Dendritic cell treated with granulocyte-macrophage colony-stimulating factor and Interleukin-4, amounts not matched to agents 40 ng/mL and 50 ng/mL, for 4 days (primary cell): ENCODE measurements at regions not wholly inside any gene's neighbourhood (a gene's known extent, or its start where the extent isn't known, plus 50 kb on each side); places are given as distances from the start of the nearest gene placed in this dataset.
"Not testable (repeated sequence)": the region's sequence is repeated elsewhere in the genome, so short reads cannot be mapped to it uniquely, and the experiment has no call there.

Source experiments
- H3K27ac Mint-ChIP-seq: one replicate; pipeline ENCODE4 v1.8.0; 2022; ENCODE audit warnings: mild to moderate bottlenecking, mixed read lengths
- H3K27me3 Mint-ChIP-seq: one replicate; pipeline ENCODE4 v1.8.0; 2022; ENCODE audit warnings: mild to moderate bottlenecking, mixed read lengths
- H3K36me3 Mint-ChIP-seq: one replicate; pipeline ENCODE4 v1.8.0; 2022; ENCODE audit warnings: low read depth, mixed read lengths
- H3K4me1 Mint-ChIP-seq: one replicate; pipeline ENCODE4 v1.8.0; 2022; ENCODE audit warnings: low read depth, mixed read lengths
- H3K4me3 Mint-ChIP-seq: one replicate; pipeline ENCODE4 v1.8.0; 2022; ENCODE audit warnings: mild to moderate bottlenecking, moderate library complexity, mixed read lengths
- H3K9me3 Mint-ChIP-seq: one replicate; pipeline ENCODE4 v1.8.0; 2022; ENCODE audit warnings: mixed read lengths
- intact Hi-C: fragments of 100-400 bp; cut with micrococcal nuclease; formaldehyde crosslinking; loops from one replicate; pipeline ENCODE4 v1.15.0; 2022

DNA sequence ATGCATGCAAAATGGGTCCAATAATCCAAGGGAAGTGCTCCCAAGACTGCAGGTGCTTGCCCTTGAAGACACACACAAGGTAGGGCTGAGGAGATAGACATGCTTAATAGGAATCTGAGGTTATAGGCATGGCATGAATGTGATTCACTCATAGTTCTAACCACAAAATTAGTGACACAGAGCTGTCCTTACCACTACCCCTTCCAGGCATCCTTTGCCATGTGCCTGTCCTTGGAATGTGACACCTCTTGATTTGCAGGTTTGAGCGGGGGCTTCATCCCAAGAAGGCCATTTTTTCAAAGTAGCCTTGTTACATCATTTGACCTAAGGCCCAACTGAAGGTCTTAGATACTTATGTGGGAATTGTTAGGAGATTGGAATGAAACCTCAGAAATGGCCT lies 112.5 kb downstream of the CCNG2 start:
- Mint-ChIP-seq H3K36me3 (no peaks in the 10 kb centered on the region), H3K4me1 (no peaks in the 10 kb centered on the region), H3K4me3 (no peak overlapping the region), H3K27ac (no peak overlapping the region), H3K9me3 (peaks cover under 1% of the 10 kb centered on the region), H3K27me3 (no peaks in the 10 kb centered on the region)
- intact Hi-C loops: no loop called here

DNA sequence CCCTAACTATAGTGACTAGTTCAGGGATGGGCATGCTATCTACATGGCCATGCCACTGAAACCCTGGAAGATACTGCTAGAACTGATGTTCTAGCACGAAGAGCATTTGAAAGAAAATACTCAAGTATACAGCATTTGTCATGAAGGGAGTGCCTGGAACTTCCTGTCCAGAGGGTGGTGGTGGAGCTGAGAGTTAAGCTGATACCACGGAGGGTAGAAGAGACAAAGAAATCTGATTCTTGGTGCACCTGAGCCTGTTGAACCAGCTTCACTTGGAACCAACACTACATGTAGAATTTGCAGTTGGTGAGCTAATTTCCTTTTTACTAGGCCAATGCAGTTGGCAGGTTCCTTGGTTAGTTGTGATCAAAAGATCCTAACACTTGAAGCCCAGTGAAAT lies 116.4 kb downstream of the CCNG2 start:
- Mint-ChIP-seq H3K36me3 (no peaks in the 10 kb centered on the region), H3K27me3 (no peaks in the 10 kb centered on the region), H3K4me3 (no peak overlapping the region), H3K9me3 (peaks cover 9% of the 10 kb centered on the region), H3K4me1 (no peaks in the 10 kb centered on the region), H3K27ac (no peak overlapping the region)
- intact Hi-C loops: no loop called here

DNA sequence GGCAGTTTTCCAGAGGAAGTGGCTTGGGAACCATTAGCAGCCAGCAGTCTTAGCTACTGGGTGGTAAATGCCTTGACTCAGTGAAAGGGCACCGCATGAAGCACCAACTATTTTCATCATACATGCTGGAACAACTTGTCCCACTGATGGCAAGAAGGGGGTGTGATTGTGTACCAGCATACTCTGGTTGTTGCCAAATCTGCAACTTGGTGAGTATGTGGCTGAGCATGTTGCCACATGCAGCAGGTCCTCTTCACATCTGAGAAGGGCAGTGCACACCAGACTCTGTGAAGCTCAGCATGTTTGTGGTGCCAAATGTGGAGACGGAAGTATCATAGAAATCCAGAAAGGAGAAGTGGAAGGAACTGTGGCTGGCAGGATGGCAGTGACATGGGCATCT lies 122.1 kb downstream of the CCNG2 start:
- H3K27ac Mint-ChIP-seq, H3K4me3 Mint-ChIP-seq, intact Hi-C loops, H3K9me3 Mint-ChIP-seq, H3K27me3 Mint-ChIP-seq, H3K4me1 Mint-ChIP-seq, H3K36me3 Mint-ChIP-seq: not testable (repeated sequence)

DNA sequence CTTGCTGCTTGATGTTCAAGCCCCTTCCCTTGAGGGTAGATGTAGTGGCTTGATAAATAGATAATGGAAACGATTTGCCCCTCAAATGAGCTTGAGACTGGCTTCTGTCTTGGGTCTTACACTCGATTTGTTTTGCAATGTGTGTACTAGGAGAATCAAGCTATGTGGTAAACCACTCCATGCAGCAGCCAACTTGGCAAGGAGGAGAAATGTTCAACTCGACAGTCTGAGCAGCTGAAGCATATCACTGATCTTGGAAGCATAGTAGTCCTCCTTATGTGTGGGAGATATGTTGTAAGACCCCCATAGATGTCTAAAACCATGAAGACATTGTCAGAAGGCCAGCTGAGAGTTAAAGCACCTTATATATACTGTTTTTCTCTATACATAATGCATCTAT lies 125.3 kb downstream of the CCNG2 start:
- Mint-ChIP-seq H3K4me1 (no peaks in the 10 kb centered on the region), H3K9me3 (no peaks in the 10 kb centered on the region), H3K27ac (no peak overlapping the region), H3K4me3 (no peak overlapping the region), H3K27me3 (no peaks in the 10 kb centered on the region), H3K36me3 (no peaks in the 10 kb centered on the region)
- intact Hi-C loops: no loop called here

DNA sequence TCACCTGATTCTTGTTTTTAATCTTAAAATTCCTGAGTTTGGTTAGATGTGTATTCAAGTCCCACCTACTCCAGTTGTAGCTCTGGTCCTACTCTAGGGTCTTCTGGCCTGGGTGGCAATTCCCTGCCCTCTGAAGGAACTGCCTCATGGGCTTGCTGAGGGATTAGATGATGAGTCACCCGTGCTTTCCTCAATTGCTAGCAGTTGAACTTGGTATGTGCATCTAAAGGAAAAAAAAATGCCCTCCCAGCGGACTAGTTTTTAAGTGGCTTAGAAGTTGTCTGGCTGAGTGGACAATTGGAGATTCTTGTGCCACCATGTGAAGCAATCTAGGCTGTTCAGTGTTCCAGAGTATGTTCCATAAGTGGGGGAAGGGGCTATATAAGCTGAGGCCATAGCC lies 127.0 kb downstream of the CCNG2 start:
- no peaks in the 10 kb centered on the region for H3K36me3 Mint-ChIP-seq
- no peak overlapping the region for H3K4me3 Mint-ChIP-seq
- intact Hi-C loops: no loop called here
- H3K9me3 Mint-ChIP-seq: no peaks in the 10 kb centered on the region
- H3K27ac Mint-ChIP-seq: no peak overlapping the region
- no peaks in the 10 kb centered on the region for H3K27me3 Mint-ChIP-seq
- no peaks in the 10 kb centered on the region for H3K4me1 Mint-ChIP-seq

DNA sequence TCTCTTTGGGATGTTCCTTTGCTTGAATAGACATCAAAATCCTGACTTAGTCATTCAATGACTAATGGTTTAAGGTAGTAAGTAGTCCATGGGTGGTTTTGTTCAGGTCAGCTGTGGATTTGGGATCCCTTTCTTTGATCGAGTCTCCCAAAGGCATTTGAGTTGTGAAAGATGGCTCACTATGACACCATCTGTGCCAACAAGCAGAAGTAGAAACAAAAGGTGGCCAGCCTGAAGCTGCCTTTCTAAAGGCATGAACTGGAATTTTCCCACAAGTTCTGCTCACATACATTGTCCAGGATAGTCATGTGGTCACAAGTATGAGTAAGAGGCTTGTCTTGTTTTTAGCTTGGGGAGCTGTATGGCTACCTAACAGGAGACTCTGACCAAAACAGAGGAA lies 129.9 kb downstream of the CCNG2 start:
- Mint-ChIP-seq H3K4me3 (no peak overlapping the region), H3K4me1 (no peaks in the 10 kb centered on the region)
- intact Hi-C loops: no loop called here

DNA sequence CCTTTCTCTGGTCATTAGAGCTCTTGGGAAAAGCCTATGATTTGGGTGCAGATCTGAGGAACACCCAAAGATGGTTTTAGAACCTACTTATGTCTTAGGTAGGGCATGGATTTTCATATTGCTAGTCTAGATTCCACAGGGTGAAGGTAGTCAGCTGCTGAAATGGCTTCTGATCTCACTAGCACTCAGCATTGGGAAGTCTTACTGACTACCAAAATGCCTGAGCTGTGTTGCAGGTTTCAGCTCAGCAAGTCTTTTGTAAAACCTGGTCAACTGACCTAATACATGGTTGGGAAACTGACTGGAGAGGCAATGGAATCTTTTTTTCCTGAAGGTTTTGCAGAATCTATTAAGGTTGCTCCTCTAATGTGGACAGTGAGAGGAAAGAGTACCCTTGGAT lies 136.4 kb downstream of the CCNG2 start:
- intact Hi-C loops: no loop called here
- no peaks in the 10 kb centered on the region for H3K36me3 Mint-ChIP-seq
- no peaks in the 10 kb centered on the region for H3K9me3 Mint-ChIP-seq
- H3K4me1 Mint-ChIP-seq: no peaks in the 10 kb centered on the region
- no peaks in the 10 kb centered on the region for H3K27me3 Mint-ChIP-seq
- H3K4me3 Mint-ChIP-seq: no peak overlapping the region
- H3K27ac Mint-ChIP-seq: no peak overlapping the region

More for the DNA sequence above, 129.9 kb downstream of the CCNG2 start:
- no peaks in the 10 kb centered on the region for H3K27me3 Mint-ChIP-seq
- no peaks in the 10 kb centered on the region for H3K36me3 Mint-ChIP-seq
- H3K27ac Mint-ChIP-seq: no peak overlapping the region
- H3K9me3 Mint-ChIP-seq: no peaks in the 10 kb centered on the region

DNA sequence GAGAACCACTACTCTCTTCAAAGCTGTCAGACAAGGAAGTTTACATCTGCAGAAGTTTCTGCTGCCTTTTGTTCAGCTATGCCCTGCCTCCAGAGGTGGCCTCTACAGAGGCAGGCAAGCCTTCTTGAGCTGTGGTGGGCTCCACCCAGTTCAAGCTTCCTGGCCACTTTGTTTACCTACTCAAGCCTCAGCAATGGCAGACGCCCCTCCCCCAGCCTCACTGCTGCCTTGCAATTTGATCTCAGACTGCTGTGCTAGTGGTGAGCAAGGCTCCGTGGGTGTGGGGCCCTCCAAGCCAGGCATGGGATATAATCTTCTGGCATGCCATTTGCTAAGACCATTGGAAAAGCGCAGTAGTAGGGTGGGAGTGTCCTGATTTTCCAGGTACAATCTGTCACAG lies 144.0 kb downstream of the CCNG2 start:
- H3K27ac Mint-ChIP-seq, H3K36me3 Mint-ChIP-seq, H3K4me1 Mint-ChIP-seq, H3K4me3 Mint-ChIP-seq, H3K27me3 Mint-ChIP-seq, H3K9me3 Mint-ChIP-seq, intact Hi-C loops: not testable (repeated sequence)

DNA sequence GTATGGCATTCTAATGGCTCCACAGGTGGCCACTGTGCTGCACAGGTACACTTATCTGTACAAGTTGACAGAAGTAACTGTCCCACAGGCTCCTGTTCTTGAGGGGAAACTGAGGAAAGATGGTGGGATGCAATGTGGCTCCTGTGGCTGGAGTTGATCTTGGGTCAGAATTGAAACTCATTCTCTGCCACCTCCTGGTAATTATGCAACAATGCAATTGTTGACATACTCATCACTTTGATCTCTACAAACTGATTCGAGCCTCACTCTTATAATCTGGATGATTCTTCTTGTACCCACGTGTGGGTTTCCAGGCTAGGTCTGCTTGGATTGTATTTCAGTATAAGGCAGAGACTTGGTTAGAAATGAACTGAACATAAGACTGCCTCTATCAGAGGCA lies 148.8 kb downstream of the CCNG2 start:
- H3K36me3 Mint-ChIP-seq: no peaks in the 10 kb centered on the region

DNA sequence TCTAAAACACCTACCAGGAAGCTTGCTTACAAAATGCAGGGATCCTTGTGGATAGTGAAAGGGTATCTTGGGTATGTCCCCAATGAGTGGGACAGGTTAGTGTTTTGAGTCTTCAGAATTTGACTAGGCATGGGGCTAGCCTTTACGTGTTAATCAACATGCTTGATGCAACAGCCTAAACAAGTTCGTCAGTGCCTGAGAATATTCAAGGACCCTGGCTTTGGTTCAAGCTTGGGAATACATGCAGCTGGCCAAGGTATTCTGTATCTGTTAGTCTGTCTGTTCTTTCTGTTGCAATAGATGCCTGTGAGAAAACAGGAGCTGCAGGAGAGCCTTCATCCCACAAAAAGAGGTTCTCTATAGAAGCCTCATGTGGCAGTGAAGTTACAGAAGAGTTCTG lies 149.5 kb downstream of the CCNG2 start:
- H3K4me3 Mint-ChIP-seq: no peak overlapping the region
- H3K4me1 Mint-ChIP-seq: no peaks in the 10 kb centered on the region
- H3K36me3 Mint-ChIP-seq: no peaks in the 10 kb centered on the region
- no peaks in the 10 kb centered on the region for H3K9me3 Mint-ChIP-seq
- intact Hi-C loops: no loop called here
- H3K27me3 Mint-ChIP-seq: peaks cover 2% of the 10 kb centered on the region
- H3K27ac Mint-ChIP-seq: no peak overlapping the region

More for the DNA sequence above, 148.8 kb downstream of the CCNG2 start:
- no peaks in the 10 kb centered on the region for H3K4me1 Mint-ChIP-seq
- H3K9me3 Mint-ChIP-seq: no peaks in the 10 kb centered on the region
- no peak overlapping the region for H3K4me3 Mint-ChIP-seq
- intact Hi-C loops: no loop called here
- H3K27ac Mint-ChIP-seq: no peak overlapping the region
- H3K27me3 Mint-ChIP-seq: peaks cover 2% of the 10 kb centered on the region

DNA sequence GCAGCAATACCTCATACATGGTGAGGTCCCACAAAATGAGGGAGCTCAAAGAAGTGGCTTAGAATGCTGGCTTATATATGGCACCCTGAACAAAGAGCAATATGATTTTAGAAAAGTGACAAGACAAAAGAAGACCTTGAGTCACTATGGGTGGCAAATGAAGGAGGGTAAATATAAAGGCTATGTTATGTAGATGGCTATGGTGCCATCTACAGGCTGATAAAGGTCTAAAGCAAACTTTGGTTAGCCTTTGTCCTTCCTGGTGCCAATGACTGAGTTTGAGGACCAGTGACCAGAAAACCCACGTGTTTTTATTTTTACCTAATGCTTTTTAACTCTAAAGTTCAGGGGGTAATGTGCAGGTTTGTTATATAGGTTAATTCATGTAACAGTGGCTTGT lies 151.8 kb downstream of the CCNG2 start:
- Mint-ChIP-seq H3K27ac (no peak overlapping the region), H3K27me3 (peaks cover 2% of the 10 kb centered on the region), H3K36me3 (no peaks in the 10 kb centered on the region), H3K4me1 (no peaks in the 10 kb centered on the region), H3K4me3 (no peak overlapping the region), H3K9me3 (no peaks in the 10 kb centered on the region)
- intact Hi-C loops: no loop called here

DNA sequence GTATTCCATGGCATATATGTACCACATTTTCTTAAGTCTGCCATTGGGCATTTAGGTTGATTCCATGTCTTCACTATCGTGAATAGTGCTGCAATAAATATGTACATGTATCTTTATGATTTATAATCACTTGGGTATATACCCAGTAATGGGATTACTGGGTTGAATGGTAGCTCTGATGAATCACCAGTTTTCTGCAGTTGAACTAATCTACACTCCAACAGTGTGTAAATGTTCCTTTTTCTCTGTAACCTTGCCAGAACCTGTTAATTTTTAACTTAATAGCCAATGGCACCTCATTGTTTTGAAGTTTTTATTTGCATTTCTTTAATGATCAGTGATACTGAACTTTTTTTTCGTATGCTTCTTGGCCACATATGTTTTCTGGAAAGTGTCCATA lies 152.5 kb downstream of the CCNG2 start:
- Mint-ChIP-seq H3K4me1 (no peaks in the 10 kb centered on the region), H3K27ac (no peak overlapping the region), H3K9me3 (no peaks in the 10 kb centered on the region), H3K36me3 (no peaks in the 10 kb centered on the region), H3K27me3 (peaks cover 2% of the 10 kb centered on the region), H3K4me3 (no peak overlapping the region)
- intact Hi-C loops: no loop called here

DNA sequence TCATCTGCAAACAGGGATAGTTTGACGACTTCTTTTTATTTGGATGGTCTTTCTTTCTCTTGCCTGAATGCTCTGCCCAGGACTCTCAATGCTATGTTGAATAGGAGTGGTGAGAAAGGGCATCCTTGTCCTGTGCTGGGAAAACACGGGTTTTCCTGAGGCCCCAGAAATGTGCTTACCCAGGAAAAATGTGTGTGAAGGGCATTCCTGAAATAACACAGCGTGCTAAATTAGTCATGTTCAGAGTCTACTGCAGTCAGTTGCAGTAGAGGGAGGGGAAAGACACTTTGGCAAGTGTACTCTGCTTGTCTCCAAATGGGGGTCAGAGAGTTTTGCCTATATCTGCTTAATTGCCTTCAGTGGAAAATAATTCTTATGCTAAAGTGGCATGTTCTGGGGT lies 153.9 kb downstream of the CCNG2 start:
- Mint-ChIP-seq H3K27ac (no peak overlapping the region), H3K4me3 (no peak overlapping the region), H3K4me1 (no peaks in the 10 kb centered on the region), H3K27me3 (peaks cover 2% of the 10 kb centered on the region), H3K36me3 (no peaks in the 10 kb centered on the region), H3K9me3 (no peaks in the 10 kb centered on the region)
- intact Hi-C loops: no loop called here

DNA sequence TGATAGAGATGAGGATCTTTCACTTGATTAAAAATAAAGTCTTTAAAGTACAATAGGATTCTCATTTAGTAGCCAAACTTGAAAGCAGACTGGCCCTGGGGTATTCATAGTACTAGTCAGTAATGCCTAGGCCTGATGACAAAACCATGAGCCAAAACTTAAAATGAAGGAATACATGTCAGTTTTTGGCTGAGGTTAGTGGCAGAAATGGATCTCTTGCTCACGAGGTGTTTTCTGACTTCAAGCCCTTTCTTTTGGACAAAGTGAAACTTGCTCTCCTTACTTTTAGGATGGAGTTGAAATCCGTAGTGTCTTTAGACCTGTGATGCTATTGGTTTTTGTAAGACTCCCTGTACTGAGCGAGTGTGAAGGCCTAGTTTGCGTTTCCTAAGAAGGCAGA lies 157.7 kb downstream of the CCNG2 start:
- no peak overlapping the region for H3K27ac Mint-ChIP-seq
- intact Hi-C loops: no loop called here
- no peak overlapping the region for H3K4me3 Mint-ChIP-seq
- H3K4me1 Mint-ChIP-seq: no peaks in the 10 kb centered on the region
- peaks cover 2% of the 10 kb centered on the region for H3K27me3 Mint-ChIP-seq
- no peaks in the 10 kb centered on the region for H3K36me3 Mint-ChIP-seq
- peaks cover 21% of the 10 kb centered on the region for H3K9me3 Mint-ChIP-seq

DNA sequence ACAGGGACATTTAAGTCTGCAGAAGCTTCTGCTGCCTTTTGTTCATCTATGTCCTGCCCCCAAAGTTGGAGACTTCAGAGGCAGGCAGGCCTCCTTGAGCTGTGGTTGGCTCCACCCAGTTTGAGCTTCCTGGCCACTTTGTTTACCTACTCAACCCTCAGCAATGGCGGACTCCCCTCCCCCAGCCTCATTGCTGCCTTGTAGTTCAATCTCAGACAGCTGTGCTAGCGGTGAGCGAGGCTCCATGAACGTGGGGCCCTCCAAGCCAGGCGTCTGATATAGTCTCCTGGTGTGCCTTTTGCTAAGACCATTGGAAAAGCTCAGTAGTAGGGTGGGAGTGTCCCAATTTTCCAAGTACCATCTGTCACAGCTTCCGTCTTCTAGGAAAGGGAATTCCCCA lies 170.1 kb downstream of the CCNG2 start:
- Mint-ChIP-seq H3K27me3 (no peaks in the 10 kb centered on the region), H3K9me3 (peaks cover 22% of the 10 kb centered on the region), H3K36me3 (no peaks in the 10 kb centered on the region), H3K4me3 (no peak overlapping the region), H3K27ac (no peak overlapping the region), H3K4me1 (no peaks in the 10 kb centered on the region)
- intact Hi-C loops: no loop called here
